CD14-positive monocyte (primary cell): ENCODE measurements at regions not wholly inside any gene's neighbourhood (a gene's known extent, or its start where the extent isn't known, plus 50 kb on each side); places are given as distances from the start of the nearest gene placed in this dataset.

Experiments
- DNase-seq, 3 donors: peaks; one replicate each; pipeline ENCODE4 v3.0.0-alpha.2; 2011 to 2022
- H2AFZ ChIP-seq: 2 replicates; pipeline ENCODE4 v1.6.0; 2012; ENCODE audit warnings: mild to moderate bottlenecking, low read depth, low read length, inconsistent platforms; ENCODE audit not compliant: insufficient read depth, poor library complexity, severe bottlenecking
- H3K27ac ChIP-seq, 2 donors: 1 replicate in 1 of 2; 2 replicates in 1 of 2; pipeline ENCODE4 v1.5.1; 2012 to 2013; ENCODE audit warnings: low read length in 2 of 2, control low read depth in 1 of 2, inconsistent platforms in 1 of 2, low read depth in 1 of 2, mild to moderate bottlenecking in 1 of 2
- H3K27me3 ChIP-seq, 2 donors: one replicate each; pipeline versions ENCODE4 v1.6.0 to v1.6.1; 2011 to 2013; ENCODE audit warnings: low read length in 2 of 2; ENCODE audit not compliant: control insufficient read depth in 2 of 2, insufficient read depth in 2 of 2
- H3K36me3 ChIP-seq, 2 donors: replicated peaks in 1 of 2; 1 replicate in 1 of 2; 2 replicates in 1 of 2; pipeline versions ENCODE4 v1.5.1 to v1.6.1; 2012 to 2013; ENCODE audit warnings: low read length in 2 of 2, control low read depth in 1 of 2, inconsistent platforms in 1 of 2, mild to moderate bottlenecking in 1 of 2; ENCODE audit not compliant: insufficient read depth in 2 of 2, control insufficient read depth in 1 of 2
- H3K4me1 ChIP-seq, 2 donors: 1 replicate in 1 of 2; 2 replicates in 1 of 2; pipeline versions ENCODE4 v1.5.1 to v1.6.1; 2012 to 2013; ENCODE audit warnings: low read length in 2 of 2, control low read depth in 1 of 2, inconsistent platforms in 1 of 2, mild to moderate bottlenecking in 1 of 2, moderate library complexity in 1 of 2; ENCODE audit not compliant: insufficient read depth in 2 of 2, control insufficient read depth in 1 of 2
- H3K4me2 ChIP-seq: replicated peaks from 2 replicates; pipeline ENCODE3; 2012; ENCODE audit warnings: low read length, moderate library complexity, mild to moderate bottlenecking; ENCODE audit not compliant: poor library complexity, severe bottlenecking; ENCODE audit errors: extremely low read depth
- H3K4me3 ChIP-seq, 3 experiments: fragments of 200-600 bp in 1 of 3; sonication (generic) in 1 of 3; replicated peaks in 1 of 3; 1 replicate in 2 of 3; 2 replicates in 1 of 3; pipeline ENCODE4 v1.5.1; 2011 to 2013; ENCODE audit warnings: low read length in 3 of 3, mild to moderate bottlenecking in 3 of 3, control low read depth in 2 of 3, low read depth in 2 of 3, inconsistent platforms in 1 of 3, moderate library complexity in 1 of 3
- H3K79me2 ChIP-seq: 2 replicates; pipeline ENCODE4 v1.6.0; 2012; ENCODE audit warnings: mild to moderate bottlenecking, control low read depth, inconsistent platforms, low read length, moderate library complexity; ENCODE audit not compliant: insufficient read depth
- H3K9ac ChIP-seq: 2 replicates; pipeline ENCODE4 v1.6.0; 2017; ENCODE audit warnings: low read length, mild to moderate bottlenecking; ENCODE audit not compliant: insufficient read depth, poor library complexity, severe bottlenecking
- H3K9me3 ChIP-seq, 2 donors: replicated peaks in 1 of 2; 1 replicate in 1 of 2; 2 replicates in 1 of 2; pipeline versions ENCODE4 v1.5.1 to v1.6.1; 2012 to 2013; ENCODE audit warnings: low read length in 2 of 2, control low read depth in 1 of 2; ENCODE audit not compliant: control insufficient read depth in 1 of 2, insufficient read depth in 1 of 2
- H4K20me1 ChIP-seq: 2 replicates; pipeline ENCODE4 v1.6.0; 2012; ENCODE audit warnings: mild to moderate bottlenecking, low read length, control low read depth, moderate library complexity; ENCODE audit not compliant: insufficient read depth
- H3K27ac Mint-ChIP-seq, 7 donors: one replicate each; pipeline ENCODE4 v1.8.0; 2020; ENCODE audit warnings: mild to moderate bottlenecking in 7 of 7, mixed read lengths in 7 of 7, moderate library complexity in 6 of 7, inconsistent platforms in 2 of 7
- H3K27me3 Mint-ChIP-seq, 3 donors: one replicate each; pipeline ENCODE4 v1.8.0; 2021 to 2022; ENCODE audit warnings: low read depth in 3 of 3, mild to moderate bottlenecking in 3 of 3, mixed read lengths in 3 of 3, moderate library complexity in 3 of 3, inconsistent platforms in 1 of 3
- H3K36me3 Mint-ChIP-seq, 2 donors: one replicate each; pipeline ENCODE4 v1.8.0; 2020; ENCODE audit warnings: mixed read lengths in 2 of 2, inconsistent platforms in 1 of 2, mild to moderate bottlenecking in 1 of 2
- H3K4me1 Mint-ChIP-seq: one replicate; pipeline ENCODE4 v1.8.0; 2020; ENCODE audit warnings: mild to moderate bottlenecking, mixed read lengths
- H3K4me3 Mint-ChIP-seq, 2 donors: one replicate each; pipeline ENCODE4 v1.8.0; 2020; ENCODE audit warnings: mild to moderate bottlenecking in 2 of 2, mixed read lengths in 2 of 2, moderate library complexity in 1 of 2
- H3K9me3 Mint-ChIP-seq, 7 donors: one replicate each; pipeline ENCODE4 v1.8.0; 2020 to 2022; ENCODE audit warnings: mixed read lengths in 7 of 7, mild to moderate bottlenecking in 6 of 7, moderate library complexity in 6 of 7, inconsistent platforms in 2 of 7
- CTCF ChIP-seq: fragments of 200-600 bp; IDR thresholded peaks from one replicate; pipeline ENCODE4 v1.8.0; 2022; ENCODE audit warnings: antibody characterized with exemption, mild to moderate bottlenecking
- WGBS: methylation state at CpG from one replicate; pipeline ENCODE4 v1.1.5; 2013; ENCODE audit warnings: missing lambda C conversion rate; ENCODE audit not compliant: insufficient coverage; 5-methylcytosine and 5-hydroxymethylcytosine counted together
- intact Hi-C, 2 donors: fragments of 100-400 bp; cut with micrococcal nuclease; formaldehyde crosslinking; loops; one replicate each; pipeline versions ENCODE4 v1.15.0 to v1.15.1; 2023

- Mint-ChIP-seq H3K4me3 (no peak overlapping the region), H3K27me3 (peaks cover 0 to 2% (median 0%) of the 10 kb centered on the region in 3 donors), H3K9me3 (peaks cover 0 to 7% (median 4%) of the 10 kb centered on the region in 7 donors), H3K4me1 (peaks cover 32% of the 10 kb centered on the region), H3K36me3 (no peaks in the 10 kb centered on the region), H3K27ac (no peak overlapping the region)
- Histone ChIP-seq H3K4me3 (no peak overlapping the region), H3K9ac (no peak overlapping the region), H2AFZ (no peak overlapping the region), H3K36me3 (no peaks in the 10 kb centered on the region), H3K79me2 (no peaks in the 10 kb centered on the region), H3K9me3 (no peaks in the 10 kb centered on the region), H3K27me3 (no peaks in the 10 kb centered on the region), H3K4me1 (peaks cover 20 to 29% of the 10 kb centered on the region in 2 donors), H3K27ac (no peak overlapping the region), H3K4me2 (no peak overlapping the region), H4K20me1 (no peaks in the 10 kb centered on the region)
- intact Hi-C loops, result no loop called here
- no peak for DNase-seq
- TF ChIP-seq CTCF, result no peak
Observed at GRCh38 chr10:3982746-3983442, 197.9 kb upstream of the KLF6 start.

- 81% methylated on average over 4 of the region's 10 CpGs for whole genome bisulfite sequencing
- Histone ChIP-seq H3K36me3 (no peaks in the 10 kb centered on the region), H3K27ac (peak overlapping the region in 1 of 2 donors; percentile 54), H3K4me1 (peaks cover 20 to 29% of the 10 kb centered on the region in 2 donors), H3K4me2 (peak overlapping the region; percentile 47), H3K27me3 (no peaks in the 10 kb centered on the region), H3K9me3 (no peaks in the 10 kb centered on the region), H3K9ac (no peak overlapping the region), H3K4me3 (peak overlapping the region in 1 of 3 experiments; percentile 24), H4K20me1 (no peaks in the 10 kb centered on the region), H3K79me2 (no peaks in the 10 kb centered on the region), H2AFZ (peak overlapping the region; percentile 34)
- H3K27ac Mint-ChIP-seq, result peak overlapping the region in 3 of 7 donors; percentile 38 to 71 (median 55)
- intact Hi-C loops, result no loop called here
- peaks cover 0 to 7% (median 2%) of the 10 kb centered on the region in 7 donors for H3K9me3 Mint-ChIP-seq
- peaks cover 0 to 2% (median 0%) of the 10 kb centered on the region in 3 donors for H3K27me3 Mint-ChIP-seq
- no peak for DNase-seq
- H3K4me3 Mint-ChIP-seq, result no peak overlapping the region
- peaks cover 32% of the 10 kb centered on the region for H3K4me1 Mint-ChIP-seq
- no peak for TF ChIP-seq CTCF
- H3K36me3 Mint-ChIP-seq, result no peaks in the 10 kb centered on the region
Observed at GRCh38 chr10:3981300-3981699, 196.3 kb upstream of the KLF6 start.
